NOMO-1 treated with DMSO at 0.1 percent for 48 hours (cell line): ENCODE measurements at regions not wholly inside any gene's neighbourhood (a gene's known extent, or its start where the extent isn't known, plus 50 kb on each side); places are given as distances from the start of the nearest gene placed in this dataset.
"Not testable (repeated sequence)": the region's sequence is repeated elsewhere in the genome, so short reads cannot be mapped to it uniquely, and the experiment has no call there.

Source experiments
- DNase-seq: peaks from one replicate; lab custom pipeline; 2025; ENCODE audit not compliant: unreplicated experiment; lab: John Stamatoyannopoulos, UW

GRCh38 chr14:58979325-58979724, 209.1 kb upstream of the DAAM1 start:
- no peak for DNase-seq

GRCh38 chr14:58981840-58982239, 206.6 kb upstream of the DAAM1 start:
- no peak for DNase-seq

- no peak for DNase-seq
Observed at GRCh38 chr14:58985786-58986185, 202.7 kb upstream of the DAAM1 start.

GRCh38 chr14:58987591-58987990, 200.9 kb upstream of the DAAM1 start:
- DNase-seq, result no peak

GRCh38 chr14:58992935-58993334, 195.5 kb upstream of the DAAM1 start:
- no peak for DNase-seq

- no peak for DNase-seq
Observed at GRCh38 chr14:58994130-58994529, 194.3 kb upstream of the DAAM1 start.

GRCh38 chr14:59004012-59004411, 184.5 kb upstream of the DAAM1 start:
- DNase-seq, result no peak

- not testable (repeated sequence) for DNase-seq
Observed at GRCh38 chr14:59006179-59006578, 182.3 kb upstream of the DAAM1 start.

GRCh38 chr14:59009967-59010366, 178.5 kb upstream of the DAAM1 start:
- DNase-seq, result no peak

GRCh38 chr14:59013672-59014298, 174.7 kb upstream of the DAAM1 start:
- DNase-seq, result no peak

- DNase-seq, result no peak
Observed at GRCh38 chr14:59015482-59015881, 173.0 kb upstream of the DAAM1 start.

GRCh38 chr14:59017285-59017965, 171.0 kb upstream of the DAAM1 start:
- no peak for DNase-seq

- DNase-seq, result no peak
Observed at GRCh38 chr14:59018460-59018859, 170.0 kb upstream of the DAAM1 start.

- DNase-seq, result no peak
Observed at GRCh38 chr14:59018978-59019377, 169.5 kb upstream of the DAAM1 start.

- DNase-seq, result peak; percentile 5
Observed at GRCh38 chr14:59020382-59020781, 168.1 kb upstream of the DAAM1 start.

- DNase-seq, result no peak
Observed at GRCh38 chr14:59022144-59022543, 166.3 kb upstream of the DAAM1 start.

GRCh38 chr14:59026081-59026480, 162.4 kb upstream of the DAAM1 start:
- no peak for DNase-seq

GRCh38 chr14:59026640-59027039, 161.8 kb upstream of the DAAM1 start:
- not testable (repeated sequence) for DNase-seq

GRCh38 chr14:59028476-59029202, 159.8 kb upstream of the DAAM1 start:
- peak; percentile 65 for DNase-seq

- DNase-seq, result no peak
Observed at GRCh38 chr14:59032826-59033225, 155.6 kb upstream of the DAAM1 start.

GRCh38 chr14:59036134-59036533, 152.3 kb upstream of the DAAM1 start:
- DNase-seq, result peak; percentile 9

GRCh38 chr14:59037086-59037485, 151.4 kb upstream of the DAAM1 start:
- DNase-seq, result no peak
